HK-2 (cell line): ENCODE measurements at regions not wholly inside any gene's neighbourhood (a gene's known extent, or its start where the extent isn't known, plus 50 kb on each side); places are given as distances from the start of the nearest gene placed in this dataset.

Experiments used
- DNase-seq: peaks from one replicate; pipeline ENCODE4 v3.0.0-alpha.2; 2018; ENCODE audit not compliant: unreplicated experiment

DNA sequence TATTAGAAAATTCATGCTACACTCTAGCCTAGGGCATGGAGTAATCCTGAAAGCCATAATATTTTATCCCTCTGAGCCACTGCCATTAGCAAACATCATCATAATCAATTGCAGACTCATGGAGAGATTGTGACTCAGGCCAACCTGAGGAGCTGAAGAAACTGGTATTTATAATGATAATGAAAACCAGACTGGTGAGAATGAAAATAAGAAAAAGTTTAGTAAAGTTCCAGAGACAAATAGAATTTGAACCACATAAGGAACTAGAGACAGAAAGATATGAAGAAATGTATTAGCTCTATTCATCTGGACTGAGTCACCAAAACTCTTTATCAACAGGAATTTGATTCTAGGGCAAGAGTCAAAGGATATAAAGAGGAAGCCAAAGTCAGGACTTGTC is 158.7 kb downstream of the DRD1 start:
- DNase-seq = no peak

GRCh38 chr5:175284806-175285205 is 159.2 kb downstream of the DRD1 start:
- no peak for DNase-seq

DNA sequence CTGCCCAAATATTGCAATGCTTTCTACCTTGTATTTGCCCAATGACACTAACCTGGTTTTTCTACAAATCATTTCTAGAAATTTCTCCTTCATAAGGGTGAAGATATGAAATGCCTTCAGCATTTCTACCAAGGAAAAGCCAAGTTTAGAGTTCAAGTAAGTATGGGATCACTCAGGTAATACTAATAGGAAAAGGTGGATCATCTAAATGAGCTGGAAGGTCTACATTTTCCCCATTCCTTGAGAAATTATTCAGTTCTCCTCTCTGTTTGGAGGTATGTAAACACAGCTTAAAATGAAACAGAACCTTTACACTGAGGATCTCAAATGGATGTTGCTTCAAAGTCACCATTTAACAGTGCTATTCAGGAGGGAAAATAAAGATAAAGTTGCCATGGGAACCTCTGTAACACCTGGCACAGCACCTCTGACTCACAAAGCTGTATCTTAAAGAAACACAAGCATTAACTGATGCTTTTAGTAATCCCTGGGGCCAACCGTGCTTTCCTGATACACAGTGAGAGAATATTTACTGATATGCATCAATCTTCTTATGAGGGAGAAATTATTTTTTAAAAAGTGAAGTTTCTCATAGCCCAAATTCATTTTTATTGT is 161.3 kb downstream of the DRD1 start:
- no peak for DNase-seq

DNA sequence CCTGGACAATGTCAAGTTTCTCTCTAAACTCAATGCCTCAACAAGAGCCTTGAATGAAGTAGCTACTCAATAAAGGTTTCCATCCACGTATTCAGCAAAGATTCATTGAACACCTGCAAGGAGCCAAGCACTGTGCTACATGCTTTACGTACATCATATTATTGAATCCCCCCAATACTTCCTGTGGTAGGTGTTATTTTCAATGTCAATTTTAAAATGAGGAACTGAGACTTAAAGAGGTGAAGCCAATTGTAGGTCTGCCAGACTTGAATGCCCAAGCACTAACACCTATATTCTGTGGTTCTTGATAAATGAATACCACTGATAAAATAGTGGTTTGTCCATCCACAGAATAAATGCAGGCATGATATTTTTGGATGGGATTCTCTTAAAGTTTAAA is 162.3 kb downstream of the DRD1 start:
- DNase-seq = no peak

GRCh38 chr5:175281257-175281656 is 162.7 kb downstream of the DRD1 start:
- DNase-seq = no peak

DNA sequence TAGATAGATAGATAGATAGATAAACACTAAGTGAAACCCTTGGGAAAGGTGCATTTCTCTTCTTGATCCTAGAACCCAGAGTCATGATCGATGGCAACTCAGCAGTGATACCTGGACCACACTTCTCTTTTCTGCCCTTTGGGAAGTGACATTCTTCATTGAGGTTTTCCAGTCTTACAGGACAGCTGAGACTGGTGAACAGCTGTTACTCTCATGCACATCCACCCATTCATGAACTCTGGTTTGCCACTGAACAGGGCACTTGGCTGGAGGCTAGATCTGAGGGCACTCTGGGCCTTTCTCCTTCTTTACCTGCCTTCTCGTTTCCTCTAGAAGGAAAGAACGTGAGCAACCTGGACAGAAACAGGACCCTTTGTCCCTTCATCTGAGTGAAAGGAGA is 164.5 kb downstream of the DRD1 start:
- no peak for DNase-seq

- no peak for DNase-seq
These were observed 168.2 kb downstream of the DRD1 start for GRCh38 chr5:175275748-175276147.

DNA sequence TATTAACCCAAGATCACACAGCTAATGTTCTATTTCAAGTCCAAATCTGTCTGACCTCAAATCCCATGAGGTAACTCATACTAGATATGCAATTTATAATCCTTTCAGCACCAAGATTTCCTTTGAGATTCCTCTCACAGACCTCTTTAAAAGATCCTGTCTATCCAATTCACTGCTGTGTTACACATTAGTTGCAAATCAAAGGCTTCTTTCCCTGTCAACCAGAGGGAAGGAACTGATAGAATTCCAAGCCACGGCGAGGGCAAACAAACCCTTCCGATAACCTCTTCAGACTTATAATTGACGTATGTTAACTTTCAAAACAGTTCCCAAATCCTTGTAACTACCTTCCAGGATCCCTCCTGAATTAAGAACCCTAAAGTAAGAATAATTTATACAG is 168.9 kb downstream of the DRD1 start:
- no peak for DNase-seq

GRCh38 chr5:175274171-175274570 is 169.8 kb downstream of the DRD1 start:
- DNase-seq = no peak

- DNase-seq = no peak
These were observed 179.6 kb downstream of the DRD1 start for GRCh38 chr5:175264406-175264805.

DNA sequence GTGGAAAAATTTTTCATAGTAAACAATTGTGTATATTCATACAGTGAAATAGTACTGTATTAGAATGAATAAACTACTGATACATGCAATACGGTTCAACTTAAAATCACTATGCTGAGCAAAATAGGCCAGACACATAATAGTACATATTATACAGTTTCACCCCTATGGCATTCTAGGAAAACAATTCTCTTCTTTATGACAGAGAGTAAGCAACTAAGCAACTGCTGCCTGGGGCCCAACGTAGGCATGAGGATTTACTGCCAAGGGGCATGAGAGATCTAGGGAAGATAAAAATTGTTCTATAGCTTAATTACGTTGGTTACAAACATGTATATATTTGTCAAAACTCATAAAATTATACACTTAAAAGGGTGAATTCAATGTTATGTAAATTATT is 180.2 kb downstream of the DRD1 start:
- no peak for DNase-seq

DNA sequence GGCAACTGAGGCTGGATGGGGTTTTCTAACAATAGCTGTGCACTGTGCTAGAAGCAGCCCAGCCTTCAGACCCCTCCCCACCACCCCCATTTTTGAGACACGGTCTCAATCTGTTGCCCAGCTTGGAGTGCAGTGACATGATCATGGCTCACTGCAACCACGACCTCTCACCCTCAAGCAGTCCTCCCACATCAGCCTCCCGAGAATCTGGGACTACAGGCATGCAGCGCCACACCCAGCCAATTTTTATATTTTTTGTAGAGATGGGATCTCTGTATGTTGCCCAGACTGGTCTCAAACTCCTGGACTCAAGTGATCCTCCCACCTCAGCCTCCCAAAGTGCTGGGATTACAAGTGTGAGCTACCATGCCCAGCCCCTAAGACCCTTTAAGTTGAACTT is 182.5 kb downstream of the DRD1 start:
- no peak for DNase-seq

DNA sequence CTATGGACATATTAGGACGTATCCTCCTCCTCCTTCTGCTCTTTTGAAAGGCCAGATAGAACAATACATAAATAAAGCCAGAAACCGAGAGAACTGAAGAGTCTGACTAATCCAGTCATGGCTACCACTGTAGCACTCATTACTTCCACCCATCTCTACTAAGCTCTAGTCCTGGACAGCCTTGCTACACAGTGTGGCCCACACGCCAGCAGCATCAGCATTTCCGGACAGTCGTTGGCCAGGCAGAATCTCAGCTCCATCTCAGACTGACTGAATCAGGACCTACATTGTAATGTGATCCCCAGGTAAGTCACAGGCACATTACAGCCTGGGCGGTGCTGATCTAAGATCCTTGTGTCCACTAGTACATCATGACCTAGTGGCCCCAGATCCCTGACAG is 182.9 kb downstream of the DRD1 start:
- no peak for DNase-seq

GRCh38 chr5:175257847-175258194 is 186.2 kb downstream of the DRD1 start:
- no peak for DNase-seq

GRCh38 chr5:175257128-175257846 is 186.7 kb downstream of the DRD1 start:
- no peak for DNase-seq

DNA sequence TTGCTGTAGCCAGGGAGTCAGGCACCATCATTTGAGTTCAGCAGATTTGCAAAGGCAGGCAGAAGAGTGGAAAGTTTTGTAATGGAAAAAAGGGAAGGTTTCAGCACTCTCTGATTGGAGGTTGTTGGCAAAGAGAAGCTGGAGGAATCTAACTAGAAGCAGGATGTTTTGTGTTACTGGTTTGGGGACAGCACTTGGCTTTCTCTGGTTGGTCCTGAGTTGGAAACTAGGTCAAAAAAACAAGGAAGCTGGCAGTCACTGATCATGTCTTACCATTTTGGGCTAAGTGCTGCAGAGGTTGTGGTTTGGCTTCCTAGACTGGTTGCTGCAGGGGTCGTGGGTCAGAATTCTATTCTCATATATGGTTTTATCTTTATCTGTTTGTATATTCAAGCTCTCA is 189.8 kb downstream of the DRD1 start:
- no peak for DNase-seq

- DNase-seq = no peak
These were observed 190.4 kb downstream of the DRD1 start for GRCh38 chr5:175253597-175253996.

DNA sequence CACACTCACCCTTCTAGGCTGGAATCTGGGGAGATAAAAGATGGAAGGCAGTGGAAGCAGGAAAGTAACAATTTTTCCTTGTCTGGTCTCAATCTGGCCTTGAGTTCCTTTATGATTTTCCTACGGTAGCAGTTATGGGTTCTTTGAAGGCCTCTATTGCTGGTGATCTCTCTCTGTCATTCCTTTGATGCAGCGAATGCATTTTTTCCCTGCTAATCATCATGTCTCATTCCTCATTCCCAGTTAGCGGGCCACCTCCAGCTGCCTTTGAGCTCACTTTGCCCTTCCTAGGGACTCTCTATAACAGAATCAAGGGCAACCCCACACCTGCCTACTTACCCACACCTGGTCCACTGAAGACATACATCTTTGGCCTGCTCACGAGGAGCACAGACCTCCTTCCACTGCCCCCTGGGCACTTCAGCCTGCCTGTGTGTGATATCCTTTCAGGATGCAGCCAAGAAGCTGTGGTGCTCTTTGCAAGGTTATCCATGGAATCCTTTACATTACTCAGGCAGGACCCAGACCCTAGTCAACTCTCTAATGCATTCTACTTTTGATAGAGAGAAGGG is 191.7 kb downstream of the DRD1 start:
- no peak for DNase-seq

- no peak for DNase-seq
These were observed 193.6 kb downstream of the DRD1 start for GRCh38 chr5:175250426-175250825.

GRCh38 chr5:175248416-175248905 is 195.5 kb downstream of the DRD1 start:
- DNase-seq = no peak

GRCh38 chr5:175246889-175247520 is 197.0 kb downstream of the DRD1 start:
- DNase-seq = no peak

DNA sequence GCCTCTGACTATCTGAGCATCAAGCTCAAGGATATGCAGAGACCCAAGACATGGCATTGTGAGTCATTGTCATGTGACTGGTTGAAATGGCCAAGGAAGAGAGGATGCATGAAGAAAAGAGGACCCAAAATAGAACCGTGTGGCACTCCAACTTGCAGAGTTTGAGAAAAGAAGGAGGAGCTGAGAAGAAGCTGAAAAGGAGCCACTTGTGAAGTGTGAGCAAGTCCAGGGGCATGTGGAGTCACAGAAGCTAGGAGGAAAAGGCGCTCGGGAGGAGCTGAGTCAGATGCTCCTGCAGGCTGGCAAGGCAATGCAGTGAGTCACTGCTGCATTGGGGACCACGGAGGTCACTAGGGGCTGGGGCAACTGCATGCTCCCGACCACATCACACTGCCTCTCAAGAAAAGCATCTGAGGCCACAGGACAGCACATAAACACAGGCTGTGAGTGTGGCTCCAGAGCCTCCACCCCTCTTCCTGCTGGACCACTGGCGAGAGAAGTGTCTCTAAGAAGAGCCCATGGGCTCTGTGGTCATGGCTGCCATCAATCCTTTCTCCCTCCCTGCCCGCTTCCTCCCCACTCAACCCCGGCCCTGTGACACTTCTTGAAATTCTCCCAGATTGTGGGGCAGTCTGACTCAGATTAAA is 197.6 kb downstream of the DRD1 start:
- peak; percentile 65 for DNase-seq
